T47D (cell line): ENCODE measurements at regions not wholly inside any gene's neighbourhood (a gene's known extent, or its start where the extent isn't known, plus 50 kb on each side); places are given as distances from the start of the nearest gene placed in this dataset.
"Not testable (repeated sequence)": the region's sequence is repeated elsewhere in the genome, so short reads cannot be mapped to it uniquely, and the experiment has no call there.

Experiments
- DNase-seq, 2 experiments: peaks; one replicate each; pipeline versions ENCODE4 v3.0.0 to v3.0.0-alpha.2; 2011 to 2012; ENCODE audit warnings: low read depth in 1 of 2, low spot score in 1 of 2
- JUND ChIP-seq: IDR thresholded peaks from 2 replicates; pipeline ENCODE4 v1.6.1; 2012; ENCODE audit warnings: low read depth
- in situ Hi-C: cut with HindIII; loops from 2 replicates; pipeline ENCODE4 v1.10.0; 2016; ENCODE audit warnings: low sequenced_read_pairs, low pct_unique_long_range_greater_than_20kb

- TF ChIP-seq JUND: no peak
- DNase-seq: no peak
- in situ Hi-C loops: no loop called here
Observed at GRCh38 chr3:40745381-40746106, 220.8 kb downstream of the ZNF621 start.

- no peak for DNase-seq
- TF ChIP-seq JUND: no peak
- in situ Hi-C loops: no loop called here
Observed at GRCh38 chr3:40751666-40752065, 226.9 kb downstream of the ZNF621 start.

GRCh38 chr3:40752492-40752891 is 227.7 kb downstream of the ZNF621 start:
- in situ Hi-C loops: no loop called here
- DNase-seq: no peak

GRCh38 chr3:40753291-40753770 is 228.6 kb downstream of the ZNF621 start:
- DNase-seq: no peak
- TF ChIP-seq JUND: no peak
- in situ Hi-C loops: no loop called here

More at GRCh38 chr3:40752492-40752891, 227.7 kb downstream of the ZNF621 start:
- no peak for TF ChIP-seq JUND

GRCh38 chr3:40753951-40754350 is 229.2 kb downstream of the ZNF621 start:
- in situ Hi-C loops: no loop called here
- DNase-seq: no peak
- TF ChIP-seq JUND: no peak

- in situ Hi-C loops: no loop called here
- no peak for DNase-seq
- TF ChIP-seq JUND: no peak
Observed at GRCh38 chr3:40754994-40755393, 230.2 kb downstream of the ZNF621 start.

- in situ Hi-C loops: no loop called here
- no peak for DNase-seq
- TF ChIP-seq JUND: no peak
Observed at GRCh38 chr3:40756500-40756899, 231.7 kb downstream of the ZNF621 start.

GRCh38 chr3:40762771-40763170 is 238.0 kb downstream of the ZNF621 start:
- in situ Hi-C loops, DNase-seq: not testable (repeated sequence)

- no peak for TF ChIP-seq JUND
- DNase-seq: no peak
- in situ Hi-C loops: no loop called here
Observed at GRCh38 chr3:40763807-40764206, 239.0 kb downstream of the ZNF621 start.

- DNase-seq: no peak
Observed at GRCh38 chr3:40764747-40765146, 240.0 kb downstream of the ZNF621 start.

GRCh38 chr3:40765884-40766283 is 241.1 kb downstream of the ZNF621 start:
- no peak for TF ChIP-seq JUND
- in situ Hi-C loops: no loop called here
- no peak for DNase-seq

More at GRCh38 chr3:40764747-40765146, 240.0 kb downstream of the ZNF621 start:
- no peak for TF ChIP-seq JUND
- in situ Hi-C loops: no loop called here

GRCh38 chr3:40766396-40766795 is 241.6 kb downstream of the ZNF621 start:
- in situ Hi-C loops: no loop called here
- TF ChIP-seq JUND: no peak
- no peak for DNase-seq

- in situ Hi-C loops: no loop called here
- no peak for TF ChIP-seq JUND
- DNase-seq: no peak
Observed at GRCh38 chr3:40768046-40768445, 243.3 kb downstream of the ZNF621 start.

- in situ Hi-C loops: no loop called here
- DNase-seq: no peak
- no peak for TF ChIP-seq JUND
Observed at GRCh38 chr3:40768536-40768935, 243.8 kb downstream of the ZNF621 start.
